GM23338 (cell line): ENCODE measurements at regions not wholly inside any gene's neighbourhood (a gene's known extent, or its start where the extent isn't known, plus 50 kb on each side); places are given as distances from the start of the nearest gene placed in this dataset.

Experiments
- ATAC-seq: fragments of 200-7000 bp; cut with Tn5 transposase; 3 replicates; pipeline ENCODE4 v1.9.1; 2020
- DNase-seq: peaks from one replicate; pipeline ENCODE4 v3.0.0-alpha.2; 2015; ENCODE audit warnings: low spot score
- H2AFZ ChIP-seq: fragments of 200-600 bp; sonication (generic); 2 replicates; pipeline ENCODE4 v1.8.0; 2016; ENCODE audit warnings: antibody characterized with exemption, mild to moderate bottlenecking, moderate library complexity
- H3F3A ChIP-seq: fragments of 200-600 bp; sonication (generic); replicated peaks from 2 replicates; pipeline ENCODE4 v1.8.0; 2017; ENCODE audit warnings: antibody characterized with exemption, mixed run types, low read depth
- H3K27ac ChIP-seq: fragments of 200-600 bp; sonication (generic); 2 replicates; pipeline ENCODE4 v1.6.1; 2016; ENCODE audit warnings: low read depth
- H3K27me3 ChIP-seq: fragments of 200-600 bp; sonication (generic); 2 replicates; pipeline ENCODE4 v1.8.0; 2016; ENCODE audit warnings: mild to moderate bottlenecking, mixed run types, moderate library complexity; ENCODE audit not compliant: insufficient read depth
- H3K36me3 ChIP-seq: fragments of 200-600 bp; sonication (generic); 2 replicates; pipeline ENCODE4 v1.8.0; 2016; ENCODE audit warnings: mild to moderate bottlenecking; ENCODE audit not compliant: insufficient read depth
- H3K4me1 ChIP-seq: fragments of 200-600 bp; sonication (generic); 2 replicates; pipeline ENCODE4 v1.8.0; 2016; ENCODE audit warnings: mild to moderate bottlenecking, moderate library complexity; ENCODE audit not compliant: insufficient read depth
- H3K4me2 ChIP-seq: fragments of 200-600 bp; sonication (generic); 2 replicates; pipeline ENCODE4 v1.7.1; 2017; ENCODE audit warnings: mixed run types
- H3K4me3 ChIP-seq: fragments of 200-600 bp; sonication (generic); 2 replicates; pipeline ENCODE4 v1.6.1; 2016; ENCODE audit warnings: mixed run types
- H3K79me2 ChIP-seq: fragments of 200-600 bp; sonication (generic); replicated peaks from 2 replicates; pipeline ENCODE4 v1.8.0; 2017; ENCODE audit warnings: mild to moderate bottlenecking; ENCODE audit not compliant: insufficient read depth
- H3K9me2 ChIP-seq: fragments of 200-600 bp; sonication (generic); 2 replicates; pipeline ENCODE4 v1.8.0; 2017; ENCODE audit not compliant: insufficient read depth
- H4K20me1 ChIP-seq: fragments of 200-600 bp; sonication (generic); replicated peaks from 2 replicates; pipeline ENCODE4 v1.8.0; 2017; ENCODE audit warnings: mild to moderate bottlenecking; ENCODE audit not compliant: insufficient read depth
- H3K27ac Mint-ChIP-seq: 2 replicates; pipeline ENCODE4 v1.8.0; 2020; ENCODE audit warnings: inconsistent platforms, mild to moderate bottlenecking, moderate library complexity, mixed read lengths
- H3K27me3 Mint-ChIP-seq: 3 replicates; pipeline ENCODE4 v1.8.0; 2022; ENCODE audit warnings: low read depth, mild to moderate bottlenecking, moderate library complexity, mixed read lengths, inconsistent platforms; ENCODE audit not compliant: insufficient read depth, poor library complexity
- H3K36me3 Mint-ChIP-seq: 3 replicates; pipeline ENCODE4 v1.8.0; 2021; ENCODE audit warnings: low read depth, mild to moderate bottlenecking, inconsistent platforms, moderate library complexity, mixed read lengths
- H3K4me1 Mint-ChIP-seq: 3 replicates; pipeline ENCODE4 v1.8.0; 2020; ENCODE audit warnings: mild to moderate bottlenecking, inconsistent platforms, mixed read lengths
- H3K4me3 Mint-ChIP-seq: 3 replicates; pipeline ENCODE4 v1.8.0; 2021; ENCODE audit warnings: moderate library complexity, mild to moderate bottlenecking, inconsistent platforms, mixed read lengths
- H3K9me3 Mint-ChIP-seq: 3 replicates; pipeline ENCODE4 v1.8.0; 2020; ENCODE audit warnings: moderate library complexity, mild to moderate bottlenecking, inconsistent platforms, mixed read lengths
- ETS1 ChIP-seq: IDR thresholded peaks from 2 replicates; pipeline ENCODE4 v1.6.1; 2016; ENCODE audit warnings: antibody characterized with exemption
- JUNB ChIP-seq: IDR thresholded peaks from one replicate; pipeline ENCODE4 v1.6.1; 2016; ENCODE audit warnings: antibody characterized with exemption; ENCODE audit not compliant: unreplicated experiment
- NANOG ChIP-seq: IDR thresholded peaks from 2 replicates; pipeline ENCODE4 v1.6.1; 2016; ENCODE audit warnings: antibody characterized with exemption, borderline replicate concordance
- POLR2AphosphoS5 ChIP-seq: IDR thresholded peaks from 2 replicates; pipeline ENCODE4 v1.6.1; 2016; ENCODE audit warnings: antibody characterized with exemption, low read depth
- ZNF114 ChIP-seq: fragments of 250-450 bp; sonication (Bioruptor Pico); IDR thresholded peaks from 2 replicates; pipeline ENCODE4 v1.5.0; 2020; ENCODE audit warnings: mild to moderate bottlenecking, moderate library complexity
- ZNF331 ChIP-seq: fragments of 250-450 bp; sonication (Bioruptor Pico); IDR thresholded peaks from 2 replicates; pipeline ENCODE4 v1.5.0; 2020; ENCODE audit warnings: low read depth, mild to moderate bottlenecking, moderate library complexity
- TF ChIP-seq, protein P1 (sequence below): fragments of 250-450 bp; sonication (Bioruptor Pico); IDR thresholded peaks from 2 replicates; pipeline ENCODE4 v1.5.0; 2020; ENCODE audit warnings: mild to moderate bottlenecking, moderate library complexity

DNA sequence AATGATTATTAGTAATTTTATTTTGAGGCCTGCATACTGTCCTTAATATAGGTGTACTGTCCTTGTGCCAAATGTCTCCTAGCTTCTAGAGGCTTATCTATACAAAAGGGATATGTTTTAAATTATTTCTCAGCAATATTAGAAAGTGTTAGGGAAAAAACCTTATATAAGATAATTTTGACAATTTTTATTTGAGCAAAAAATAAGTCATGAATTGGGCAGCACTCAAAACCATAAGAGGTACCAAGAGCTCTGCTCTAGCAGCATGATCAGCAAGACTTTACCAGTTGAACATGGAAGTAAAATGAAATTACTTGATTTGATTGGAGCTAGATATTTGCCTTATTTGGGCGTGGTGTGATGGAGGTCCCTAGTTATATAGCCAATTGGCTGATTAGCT is 157.1 kb downstream of the PTBP2 start (continued):
- TF ChIP-seq, protein P1, sequence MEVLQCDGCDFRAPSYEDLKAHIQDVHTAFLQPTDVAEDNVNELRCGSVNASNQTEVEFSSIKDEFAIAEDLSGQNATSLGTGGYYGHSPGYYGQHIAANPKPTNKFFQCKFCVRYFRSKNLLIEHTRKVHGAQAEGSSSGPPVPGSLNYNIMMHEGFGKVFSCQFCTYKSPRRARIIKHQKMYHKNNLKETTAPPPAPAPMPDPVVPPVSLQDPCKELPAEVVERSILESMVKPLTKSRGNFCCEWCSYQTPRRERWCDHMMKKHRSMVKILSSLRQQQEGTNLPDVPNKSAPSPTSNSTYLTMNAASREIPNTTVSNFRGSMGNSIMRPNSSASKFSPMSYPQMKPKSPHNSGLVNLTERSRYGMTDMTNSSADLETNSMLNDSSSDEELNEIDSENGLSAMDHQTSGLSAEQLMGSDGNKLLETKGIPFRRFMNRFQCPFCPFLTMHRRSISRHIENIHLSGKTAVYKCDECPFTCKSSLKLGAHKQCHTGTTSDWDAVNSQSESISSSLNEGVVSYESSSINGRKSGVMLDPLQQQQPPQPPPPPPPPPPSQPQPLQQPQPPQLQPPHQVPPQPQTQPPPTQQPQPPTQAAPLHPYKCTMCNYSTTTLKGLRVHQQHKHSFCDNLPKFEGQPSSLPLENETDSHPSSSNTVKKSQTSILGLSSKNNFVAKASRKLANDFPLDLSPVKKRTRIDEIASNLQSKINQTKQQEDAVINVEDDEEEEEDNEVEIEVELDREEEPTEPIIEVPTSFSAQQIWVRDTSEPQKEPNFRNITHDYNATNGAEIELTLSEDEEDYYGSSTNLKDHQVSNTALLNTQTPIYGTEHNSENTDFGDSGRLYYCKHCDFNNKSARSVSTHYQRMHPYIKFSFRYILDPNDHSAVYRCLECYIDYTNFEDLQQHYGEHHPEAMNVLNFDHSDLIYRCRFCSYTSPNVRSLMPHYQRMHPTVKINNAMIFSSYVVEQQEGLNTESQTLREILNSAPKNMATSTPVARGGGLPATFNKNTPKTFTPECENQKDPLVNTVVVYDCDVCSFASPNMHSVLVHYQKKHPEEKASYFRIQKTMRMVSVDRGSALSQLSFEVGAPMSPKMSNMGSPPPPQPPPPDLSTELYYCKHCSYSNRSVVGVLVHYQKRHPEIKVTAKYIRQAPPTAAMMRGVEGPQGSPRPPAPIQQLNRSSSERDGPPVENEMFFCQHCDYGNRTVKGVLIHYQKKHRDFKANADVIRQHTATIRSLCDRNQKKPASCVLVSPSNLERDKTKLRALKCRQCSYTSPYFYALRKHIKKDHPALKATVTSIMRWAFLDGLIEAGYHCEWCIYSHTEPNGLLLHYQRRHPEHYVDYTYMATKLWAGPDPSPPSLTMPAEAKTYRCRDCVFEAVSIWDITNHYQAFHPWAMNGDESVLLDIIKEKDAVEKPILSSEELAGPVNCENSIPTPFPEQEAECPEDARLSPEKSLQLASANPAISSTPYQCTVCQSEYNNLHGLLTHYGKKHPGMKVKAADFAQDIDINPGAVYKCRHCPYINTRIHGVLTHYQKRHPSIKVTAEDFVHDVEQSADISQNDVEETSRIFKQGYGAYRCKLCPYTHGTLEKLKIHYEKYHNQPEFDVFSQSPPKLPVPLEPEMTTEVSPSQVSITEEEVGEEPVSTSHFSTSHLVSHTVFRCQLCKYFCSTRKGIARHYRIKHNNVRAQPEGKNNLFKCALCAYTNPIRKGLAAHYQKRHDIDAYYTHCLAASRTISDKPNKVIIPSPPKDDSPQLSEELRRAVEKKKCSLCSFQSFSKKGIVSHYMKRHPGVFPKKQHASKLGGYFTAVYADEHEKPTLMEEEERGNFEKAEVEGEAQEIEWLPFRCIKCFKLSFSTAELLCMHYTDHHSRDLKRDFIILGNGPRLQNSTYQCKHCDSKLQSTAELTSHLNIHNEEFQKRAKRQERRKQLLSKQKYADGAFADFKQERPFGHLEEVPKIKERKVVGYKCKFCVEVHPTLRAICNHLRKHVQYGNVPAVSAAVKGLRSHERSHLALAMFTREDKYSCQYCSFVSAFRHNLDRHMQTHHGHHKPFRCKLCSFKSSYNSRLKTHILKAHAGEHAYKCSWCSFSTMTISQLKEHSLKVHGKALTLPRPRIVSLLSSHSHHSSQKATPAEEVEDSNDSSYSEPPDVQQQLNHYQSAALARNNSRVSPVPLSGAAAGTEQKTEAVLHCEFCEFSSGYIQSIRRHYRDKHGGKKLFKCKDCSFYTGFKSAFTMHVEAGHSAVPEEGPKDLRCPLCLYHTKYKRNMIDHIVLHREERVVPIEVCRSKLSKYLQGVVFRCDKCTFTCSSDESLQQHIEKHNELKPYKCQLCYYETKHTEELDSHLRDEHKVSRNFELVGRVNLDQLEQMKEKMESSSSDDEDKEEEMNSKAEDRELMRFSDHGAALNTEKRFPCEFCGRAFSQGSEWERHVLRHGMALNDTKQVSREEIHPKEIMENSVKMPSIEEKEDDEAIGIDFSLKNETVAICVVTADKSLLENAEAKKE (CRISPR knock-in tag) = no peak

- Histone ChIP-seq H3K4me1 (no peaks in the 10 kb centered on the region), H3F3A (no peaks in the 10 kb centered on the region), H3K9me2 (no peaks in the 10 kb centered on the region), H3K27ac (no peak overlapping the region), H3K27me3 (no peaks in the 10 kb centered on the region), H4K20me1 (no peaks in the 10 kb centered on the region), H2AFZ (no peak overlapping the region), H3K79me2 (no peaks in the 10 kb centered on the region), H3K36me3 (no peaks in the 10 kb centered on the region), H3K4me3 (no peak overlapping the region), H3K4me2 (no peak overlapping the region)
- peaks cover 2% of the 10 kb centered on the region for H3K27me3 Mint-ChIP-seq
- H3K4me1 Mint-ChIP-seq = peaks cover 3% of the 10 kb centered on the region; the same call in 1 of the 3 replicates
- DNase-seq (no peak), ATAC-seq (no peak)
- no peaks in the 10 kb centered on the region for H3K9me3 Mint-ChIP-seq
- H3K27ac Mint-ChIP-seq = no peak overlapping the region
- no peaks in the 10 kb centered on the region for H3K36me3 Mint-ChIP-seq
- no peak overlapping the region for H3K4me3 Mint-ChIP-seq
- TF ChIP-seq ZNF114 (CRISPR knock-in tag) (no peak), JUNB (no peak), NANOG (no peak), POLR2AphosphoS5 (no peak), ETS1 (no peak), ZNF331 (CRISPR knock-in tag) (no peak)
- TF ChIP-seq, protein P1 (CRISPR knock-in tag) = no peak
Observed at GRCh38 chr1:96880626-96881025, 159.0 kb downstream of the PTBP2 start.
